ENCODE measurements at regions not wholly inside any gene's neighbourhood (a gene's known extent, or its start where the extent isn't known, plus 50 kb on each side); places are given as distances from the start of the nearest gene placed in this dataset.

- H3K4me1 ChIP-seq, result no peaks in the 10 kb centered on the region
- no peaks in the 10 kb centered on the region for H3K27me3 ChIP-seq
- TF ChIP-seq CTCF (IDR thresholded peaks at IDR 0.05; ENCODE audit: low read depth, low read length), result no peak
- H3K9me3 ChIP-seq, result no peaks in the 10 kb centered on the region
- no peak overlapping the region for H3K4me3 ChIP-seq (ENCODE audit: low read depth, low read length)
- no peak for DNase-seq
- no peaks in the 10 kb centered on the region for H3K36me3 ChIP-seq
Observed at GRCh38 chr6:90420500-90420899, 123.9 kb upstream of the BACH2 start.

DNA sequence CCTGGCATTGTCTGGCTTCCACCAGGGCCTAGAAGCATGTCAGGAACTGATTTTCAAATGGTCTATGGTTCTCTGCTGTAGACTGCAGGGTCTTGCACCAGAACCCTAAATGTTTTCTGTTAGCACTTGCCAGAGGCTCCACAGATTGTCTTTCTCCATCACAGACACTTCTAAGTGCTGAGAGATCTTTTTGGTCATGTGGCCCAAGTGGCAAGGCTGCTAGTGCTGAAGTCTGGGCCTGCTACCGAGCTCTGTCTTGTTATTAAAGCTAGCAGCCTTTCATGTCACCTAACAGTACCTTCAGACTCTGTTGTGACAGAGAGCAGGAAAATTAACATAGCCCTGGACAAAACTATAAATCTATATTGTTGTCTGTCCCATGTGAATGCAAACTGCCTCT is 120.7 kb upstream of the BACH2 start:
- no peaks in the 10 kb centered on the region for H3K4me1 ChIP-seq
- no peaks in the 10 kb centered on the region for H3K27me3 ChIP-seq
- no peaks in the 10 kb centered on the region for H3K9me3 ChIP-seq
- no peak overlapping the region for H3K4me3 ChIP-seq (ENCODE audit: low read depth, low read length)
- DNase-seq, result no peak
- no peaks in the 10 kb centered on the region for H3K36me3 ChIP-seq
- TF ChIP-seq CTCF (IDR thresholded peaks at IDR 0.05; ENCODE audit: low read depth, low read length), result no peak

GRCh38 chr6:90416322-90416721 is 119.7 kb upstream of the BACH2 start:
- Histone ChIP-seq H3K36me3 (no peaks in the 10 kb centered on the region), H3K9me3 (no peaks in the 10 kb centered on the region), H3K27me3 (no peaks in the 10 kb centered on the region), H3K4me1 (no peaks in the 10 kb centered on the region), H3K4me3 (ENCODE audit: low read depth, low read length) (no peak overlapping the region)
- no peak for DNase-seq
- TF ChIP-seq CTCF (IDR thresholded peaks at IDR 0.05; ENCODE audit: low read depth, low read length), result no peak

- no peaks in the 10 kb centered on the region for H3K36me3 ChIP-seq
- TF ChIP-seq CTCF (IDR thresholded peaks at IDR 0.05; ENCODE audit: low read depth, low read length), result no peak
- no peak overlapping the region for H3K4me3 ChIP-seq (ENCODE audit: low read depth, low read length)
- no peaks in the 10 kb centered on the region for H3K27me3 ChIP-seq
- no peaks in the 10 kb centered on the region for H3K4me1 ChIP-seq
- H3K9me3 ChIP-seq, result no peaks in the 10 kb centered on the region
- DNase-seq, result no peak
Observed at GRCh38 chr6:90415178-90415577, 118.5 kb upstream of the BACH2 start.

- no peaks in the 10 kb centered on the region for H3K9me3 ChIP-seq
- DNase-seq, result no peak
Observed at GRCh38 chr6:90414352-90414751, 117.7 kb upstream of the BACH2 start.

GRCh38 chr6:90413867-90414266 is 117.2 kb upstream of the BACH2 start:
- H3K4me3 ChIP-seq (ENCODE audit: low read depth, low read length), result peak overlapping the region; percentile 52
- H3K4me1 ChIP-seq, result no peaks in the 10 kb centered on the region

More at GRCh38 chr6:90414352-90414751, 117.7 kb upstream of the BACH2 start:
- no peaks in the 10 kb centered on the region for H3K4me1 ChIP-seq
- H3K4me3 ChIP-seq (ENCODE audit: low read depth, low read length), result peak overlapping the region; percentile 52; the same call in 1 of the 2 replicates
- H3K27me3 ChIP-seq, result no peaks in the 10 kb centered on the region
- no peak for TF ChIP-seq CTCF (IDR thresholded peaks at IDR 0.05; ENCODE audit: low read depth, low read length)
- H3K36me3 ChIP-seq, result no peaks in the 10 kb centered on the region

More at GRCh38 chr6:90413867-90414266, 117.2 kb upstream of the BACH2 start:
- DNase-seq, result peak; percentile 24
- Histone ChIP-seq H3K36me3 (no peaks in the 10 kb centered on the region), H3K27me3 (no peaks in the 10 kb centered on the region), H3K9me3 (no peaks in the 10 kb centered on the region)
- TF ChIP-seq CTCF (IDR thresholded peaks at IDR 0.05; ENCODE audit: low read depth, low read length), result no peak
